BLaER1 (cell line): ENCODE measurements at regions not wholly inside any gene's neighbourhood (a gene's known extent, or its start where the extent isn't known, plus 50 kb on each side); places are given as distances from the start of the nearest gene placed in this dataset.

ENCODE experiments used
- H3K27ac ChIP-seq: shearing (Covaris generic); formaldehyde crosslinking; 2 replicates; pipeline ENCODE4 v1.8.1; 2022
- H3K27me3 ChIP-seq: shearing (Covaris generic); formaldehyde crosslinking; 2 replicates; pipeline ENCODE4 v1.8.1; 2022
- H3K36me3 ChIP-seq: shearing (Covaris generic); formaldehyde crosslinking; 2 replicates; pipeline ENCODE4 v1.8.1; 2022
- H3K4me1 ChIP-seq: shearing (Covaris generic); formaldehyde crosslinking; 2 replicates; pipeline ENCODE4 v1.8.1; 2022
- H3K4me2 ChIP-seq: shearing (Covaris generic); formaldehyde crosslinking; 2 replicates; pipeline ENCODE4 v1.8.1; 2022
- H3K4me3 ChIP-seq: shearing (Covaris generic); formaldehyde crosslinking; 2 replicates; pipeline ENCODE4 v1.8.1; 2022
- H3K9ac ChIP-seq: shearing (Covaris generic); formaldehyde crosslinking; 2 replicates; pipeline ENCODE4 v1.8.1; 2022
- H3K9me3 ChIP-seq: shearing (Covaris generic); formaldehyde crosslinking; 2 replicates; pipeline ENCODE4 v1.8.1; 2022
- H4K20me1 ChIP-seq: shearing (Covaris generic); formaldehyde crosslinking; 2 replicates; pipeline ENCODE4 v1.8.1; 2022
- Cebpa-rat ChIP-seq: shearing (Covaris generic); IDR thresholded peaks from 2 replicates; pipeline ENCODE4 v1.8.1; 2022

DNA sequence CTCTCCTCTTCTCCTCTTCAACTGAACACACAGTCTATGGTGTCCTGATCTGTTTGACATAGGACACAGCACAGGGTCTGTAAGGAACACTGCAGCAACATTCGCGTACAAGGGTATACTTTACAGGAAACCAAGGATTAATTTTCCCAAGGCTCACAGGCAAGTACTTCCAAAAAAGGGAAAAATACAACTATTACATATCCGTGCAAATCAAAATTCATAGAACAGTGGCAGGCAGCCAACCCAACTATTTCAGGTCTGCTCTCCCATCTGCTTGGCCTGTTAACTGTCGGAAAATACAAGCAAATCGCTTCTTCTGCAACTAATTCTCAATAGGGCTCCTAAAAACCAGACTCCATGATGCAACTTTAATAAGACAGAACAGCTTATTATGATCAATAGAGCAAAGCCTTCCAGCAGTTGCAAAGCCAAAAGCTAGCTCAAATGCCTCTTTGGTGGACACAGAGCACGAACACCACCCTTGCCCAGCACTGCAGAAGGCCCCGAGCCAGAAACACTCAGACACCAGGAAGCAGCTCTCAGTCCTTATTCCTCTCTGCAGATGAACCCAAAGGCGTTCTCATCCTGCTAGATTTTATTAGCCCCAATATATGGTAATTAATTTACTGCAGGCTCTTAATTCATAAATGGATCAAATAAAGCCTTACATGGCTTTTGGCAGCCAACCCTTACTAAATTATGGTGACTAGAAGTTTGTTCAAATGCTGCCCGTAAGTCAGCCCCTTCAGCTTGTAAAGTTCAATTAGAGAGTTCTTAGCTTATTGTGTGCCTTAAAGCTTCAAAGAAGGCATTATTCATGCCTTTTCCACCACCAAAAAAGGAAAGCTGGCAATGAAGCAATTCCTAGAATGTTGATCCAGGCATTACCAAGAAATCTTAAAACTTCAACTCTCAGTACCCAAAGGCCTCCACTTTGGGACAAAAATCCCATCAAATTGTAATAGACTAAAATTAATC lies 68.8 kb downstream of the ZNF608 start:
- peaks cover 93% of the 10 kb centered on the region for H3K36me3 ChIP-seq
- H3K4me2 ChIP-seq = no peak overlapping the region
- TF ChIP-seq Cebpa-rat = no peak
- no peak overlapping the region for H3K4me3 ChIP-seq
- H3K9ac ChIP-seq = no peak overlapping the region
- H3K27ac ChIP-seq = no peak overlapping the region
- no peaks in the 10 kb centered on the region for H3K27me3 ChIP-seq
- no peaks in the 10 kb centered on the region for H3K9me3 ChIP-seq
- peaks cover 44% of the 10 kb centered on the region for H3K4me1 ChIP-seq
- H4K20me1 ChIP-seq = peaks cover 100% of the 10 kb centered on the region

DNA sequence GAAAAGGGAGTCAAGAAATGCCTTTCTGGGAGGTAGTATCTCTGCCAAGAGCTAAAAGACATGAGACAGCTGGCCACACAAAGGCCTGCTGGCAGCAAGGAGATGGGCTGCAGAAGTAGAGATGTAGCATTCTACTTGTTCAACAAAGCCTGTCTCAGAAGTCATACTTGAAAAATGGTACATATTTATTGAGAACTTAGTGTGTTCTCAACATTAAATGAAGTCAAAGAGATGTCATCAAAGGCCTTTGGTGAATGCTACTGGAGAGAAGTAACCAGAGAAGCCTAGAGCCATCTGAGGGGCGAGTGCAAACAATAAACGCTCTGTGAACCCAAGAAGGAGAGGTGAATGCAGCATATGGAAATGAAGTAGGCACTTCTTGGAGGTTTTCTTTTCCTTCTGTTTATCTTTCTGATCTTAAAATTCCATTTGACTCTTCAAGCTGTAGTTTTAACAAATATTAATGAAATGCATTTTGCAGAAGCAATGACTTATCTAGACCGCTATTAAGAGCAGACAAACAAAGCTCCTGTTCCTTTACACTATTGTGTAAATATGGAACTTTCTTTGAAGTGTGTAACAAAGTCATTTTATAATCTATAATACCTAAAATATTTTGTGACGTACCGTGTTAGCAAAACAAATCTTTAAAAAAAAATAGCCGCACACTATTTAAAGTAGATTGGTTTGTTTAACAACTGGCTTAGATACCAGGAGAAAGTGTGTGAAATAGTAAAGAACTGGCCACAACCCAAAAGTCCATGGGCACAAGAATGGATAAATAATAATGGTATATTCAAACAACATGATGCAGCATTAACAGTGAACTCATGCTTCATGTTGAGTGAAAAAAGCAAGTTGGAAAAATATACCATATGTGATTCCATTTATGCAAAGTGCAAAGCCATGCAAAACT lies 70.2 kb downstream of the ZNF608 start:
- Histone ChIP-seq H3K9ac (no peak overlapping the region), H3K27ac (no peak overlapping the region), H3K4me1 (peaks cover 37% of the 10 kb centered on the region), H3K9me3 (no peaks in the 10 kb centered on the region), H3K36me3 (peaks cover 91% of the 10 kb centered on the region), H3K27me3 (no peaks in the 10 kb centered on the region), H3K4me2 (no peak overlapping the region), H4K20me1 (peaks cover 100% of the 10 kb centered on the region), H3K4me3 (no peak overlapping the region)
- no peak for TF ChIP-seq Cebpa-rat

GRCh38 chr5:124671193-124671592 lies 75.2 kb downstream of the ZNF608 start:
- no peak for TF ChIP-seq Cebpa-rat
- H3K4me2 ChIP-seq = no peak overlapping the region
- H3K9me3 ChIP-seq = no peaks in the 10 kb centered on the region
- H3K4me1 ChIP-seq = peaks cover 44% of the 10 kb centered on the region; the same call in 1 of the 2 replicates
- no peak overlapping the region for H3K4me3 ChIP-seq
- no peaks in the 10 kb centered on the region for H3K27me3 ChIP-seq
- peaks cover 100% of the 10 kb centered on the region for H4K20me1 ChIP-seq
- H3K27ac ChIP-seq = no peak overlapping the region
- H3K9ac ChIP-seq = no peak overlapping the region
- peaks cover 95% of the 10 kb centered on the region for H3K36me3 ChIP-seq

GRCh38 chr5:124670722-124671184 lies 75.7 kb downstream of the ZNF608 start:
- H3K9me3 ChIP-seq = no peaks in the 10 kb centered on the region
- peaks cover 100% of the 10 kb centered on the region for H4K20me1 ChIP-seq
- no peak overlapping the region for H3K27ac ChIP-seq
- peaks cover 95% of the 10 kb centered on the region for H3K36me3 ChIP-seq
- no peak overlapping the region for H3K4me2 ChIP-seq
- H3K9ac ChIP-seq = no peak overlapping the region
- H3K4me3 ChIP-seq = no peak overlapping the region
- H3K4me1 ChIP-seq = peaks cover 48% of the 10 kb centered on the region; the same call in 1 of the 2 replicates
- no peaks in the 10 kb centered on the region for H3K27me3 ChIP-seq
- no peak for TF ChIP-seq Cebpa-rat

- H3K9ac ChIP-seq = no peak overlapping the region
- H3K27me3 ChIP-seq = no peaks in the 10 kb centered on the region
- H3K9me3 ChIP-seq = no peaks in the 10 kb centered on the region
- H3K4me2 ChIP-seq = no peak overlapping the region
- no peak for TF ChIP-seq Cebpa-rat
- H3K27ac ChIP-seq = no peak overlapping the region
- peaks cover 95% of the 10 kb centered on the region for H3K36me3 ChIP-seq
- no peak overlapping the region for H3K4me3 ChIP-seq
- peaks cover 54% of the 10 kb centered on the region for H3K4me1 ChIP-seq
- peaks cover 100% of the 10 kb centered on the region for H4K20me1 ChIP-seq
These were observed 76.3 kb downstream of the ZNF608 start for GRCh38 chr5:124669956-124670721.

GRCh38 chr5:124669300-124669648 lies 77.2 kb downstream of the ZNF608 start:
- Histone ChIP-seq H3K4me2 (no peak overlapping the region), H3K36me3 (peaks cover 96% of the 10 kb centered on the region)

GRCh38 chr5:124668353-124669299 lies 77.8 kb downstream of the ZNF608 start:
- H3K9ac ChIP-seq = no peak overlapping the region
- H3K36me3 ChIP-seq = peaks cover 95% of the 10 kb centered on the region
- TF ChIP-seq Cebpa-rat = no peak
- no peak overlapping the region for H3K27ac ChIP-seq
- no peak overlapping the region for H3K4me2 ChIP-seq
- no peaks in the 10 kb centered on the region for H3K9me3 ChIP-seq
- H3K4me1 ChIP-seq = peaks cover 67% of the 10 kb centered on the region
- H3K27me3 ChIP-seq = no peaks in the 10 kb centered on the region
- no peak overlapping the region for H3K4me3 ChIP-seq
- H4K20me1 ChIP-seq = peaks cover 100% of the 10 kb centered on the region

More at GRCh38 chr5:124669300-124669648, 77.2 kb downstream of the ZNF608 start:
- Histone ChIP-seq H3K4me1 (peaks cover 63% of the 10 kb centered on the region), H4K20me1 (peaks cover 100% of the 10 kb centered on the region), H3K9me3 (no peaks in the 10 kb centered on the region), H3K27ac (no peak overlapping the region), H3K4me3 (no peak overlapping the region), H3K27me3 (no peaks in the 10 kb centered on the region), H3K9ac (no peak overlapping the region)
- TF ChIP-seq Cebpa-rat = no peak

GRCh38 chr5:124665625-124666024 lies 80.8 kb downstream of the ZNF608 start:
- Histone ChIP-seq H3K36me3 (peaks cover 99% of the 10 kb centered on the region), H3K9ac (no peak overlapping the region), H3K27ac (no peak overlapping the region), H3K4me1 (peaks cover 85% of the 10 kb centered on the region), H3K27me3 (no peaks in the 10 kb centered on the region), H3K4me3 (no peak overlapping the region), H4K20me1 (peaks cover 100% of the 10 kb centered on the region), H3K4me2 (no peak overlapping the region), H3K9me3 (no peaks in the 10 kb centered on the region)
- TF ChIP-seq Cebpa-rat = no peak
